ENCODE measurements at regions not wholly inside any gene's neighbourhood (a gene's known extent, or its start where the extent isn't known, plus 50 kb on each side); places are given as distances from the start of the nearest gene placed in this dataset.

- no peak for TF ChIP-seq CTCF (IDR thresholded peaks at IDR 0.05)
- no peak for TF ChIP-seq USF2 (IDR thresholded peaks at IDR 0.05)
- no peak for TF ChIP-seq RARB (CRISPR knock-in tag; IDR thresholded peaks at IDR 0.05)
- no peak for TF ChIP-seq BHLHE40 (IDR thresholded peaks at IDR 0.05; ENCODE audit: low read depth, low read length)
- TF ChIP-seq BCL3 (IDR thresholded peaks at IDR 0.05), result no peak
- TF ChIP-seq CHD2 (IDR thresholded peaks at IDR 0.05; ENCODE audit: low read length, partially characterized antibody), result no peak
- TF ChIP-seq ZFP36 (IDR thresholded peaks at IDR 0.05; ENCODE audit: borderline replicate concordance, partially characterized antibody), result no peak
- TF ChIP-seq MYC (IDR thresholded peaks at IDR 0.05; ENCODE audit: borderline replicate concordance, low read length), result no peak
Measured at GRCh38 chr2:155203178-155203577, 504.7 kb downstream of the KCNJ3 start.

All from A549 (cell line).